ENCODE measurements at regions not wholly inside any gene's neighbourhood (a gene's known extent, or its start where the extent isn't known, plus 50 kb on each side); places are given as distances from the start of the nearest gene placed in this dataset.

DNA sequence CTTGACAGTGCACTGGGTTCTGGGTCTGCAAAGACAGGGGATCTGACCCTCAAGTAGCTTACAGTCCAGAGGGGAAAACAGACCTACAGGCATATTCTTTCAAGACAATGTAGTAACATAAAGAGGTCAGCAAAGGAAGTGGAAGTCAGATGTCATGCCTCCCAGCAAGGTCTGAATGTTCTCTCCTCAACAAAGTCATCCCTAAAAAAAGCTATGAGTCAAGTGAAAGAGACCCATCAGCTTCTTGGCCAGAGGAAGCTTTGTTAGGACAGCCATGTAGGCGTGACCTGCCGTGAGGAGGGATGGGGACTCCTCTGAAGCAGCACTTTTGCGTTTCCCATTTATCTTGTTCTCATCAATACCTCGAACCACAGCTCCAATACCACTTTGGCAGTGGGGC, 331.6 kb upstream of the NR2F2 start:
- ChIA-PET POLR2A (no interaction called here), CTCF (no interaction called here)
- TF ChIP-seq, protein P1, sequence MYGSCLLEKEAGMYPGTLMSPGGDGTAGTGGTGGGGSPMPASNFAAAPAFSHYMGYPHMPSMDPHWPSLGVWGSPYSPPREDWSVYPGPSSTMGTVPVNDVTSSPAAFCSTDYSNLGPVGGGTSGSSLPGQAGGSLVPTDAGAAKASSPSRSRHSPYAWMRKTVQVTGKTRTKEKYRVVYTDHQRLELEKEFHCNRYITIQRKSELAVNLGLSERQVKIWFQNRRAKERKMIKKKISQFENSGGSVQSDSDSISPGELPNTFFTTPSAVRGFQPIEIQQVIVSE (CRISPR knock-in tag; IDR thresholded peaks at IDR 0.05; ENCODE audit: borderline replicate concordance) = no peak
- TF ChIP-seq CTCF (IDR thresholded peaks at IDR 0.05) (no peak), NR3C1 (CRISPR knock-in tag; conservative IDR thresholded peaks at IDR 0.05; ENCODE audit: low read depth) (no peak), SMAD4 (CRISPR knock-in tag; IDR thresholded peaks at IDR 0.05) (no peak), HMGA2 (CRISPR knock-in tag; IDR thresholded peaks at IDR 0.05) (no peak)
- TF ChIP-seq, protein P2, sequence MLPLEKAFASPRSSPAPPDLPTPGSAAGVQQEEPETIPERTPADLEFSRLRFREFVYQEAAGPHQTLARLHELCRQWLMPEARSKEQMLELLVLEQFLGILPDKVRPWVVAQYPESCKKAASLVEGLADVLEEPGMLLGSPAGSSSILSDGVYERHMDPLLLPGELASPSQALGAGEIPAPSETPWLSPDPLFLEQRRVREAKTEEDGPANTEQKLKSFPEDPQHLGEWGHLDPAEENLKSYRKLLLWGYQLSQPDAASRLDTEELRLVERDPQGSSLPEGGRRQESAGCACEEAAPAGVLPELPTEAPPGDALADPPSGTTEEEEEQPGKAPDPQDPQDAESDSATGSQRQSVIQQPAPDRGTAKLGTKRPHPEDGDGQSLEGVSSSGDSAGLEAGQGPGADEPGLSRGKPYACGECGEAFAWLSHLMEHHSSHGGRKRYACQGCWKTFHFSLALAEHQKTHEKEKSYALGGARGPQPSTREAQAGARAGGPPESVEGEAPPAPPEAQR (CRISPR knock-in tag; IDR thresholded peaks at IDR 0.05) = no peak
- TF ChIP-seq, protein P3, sequence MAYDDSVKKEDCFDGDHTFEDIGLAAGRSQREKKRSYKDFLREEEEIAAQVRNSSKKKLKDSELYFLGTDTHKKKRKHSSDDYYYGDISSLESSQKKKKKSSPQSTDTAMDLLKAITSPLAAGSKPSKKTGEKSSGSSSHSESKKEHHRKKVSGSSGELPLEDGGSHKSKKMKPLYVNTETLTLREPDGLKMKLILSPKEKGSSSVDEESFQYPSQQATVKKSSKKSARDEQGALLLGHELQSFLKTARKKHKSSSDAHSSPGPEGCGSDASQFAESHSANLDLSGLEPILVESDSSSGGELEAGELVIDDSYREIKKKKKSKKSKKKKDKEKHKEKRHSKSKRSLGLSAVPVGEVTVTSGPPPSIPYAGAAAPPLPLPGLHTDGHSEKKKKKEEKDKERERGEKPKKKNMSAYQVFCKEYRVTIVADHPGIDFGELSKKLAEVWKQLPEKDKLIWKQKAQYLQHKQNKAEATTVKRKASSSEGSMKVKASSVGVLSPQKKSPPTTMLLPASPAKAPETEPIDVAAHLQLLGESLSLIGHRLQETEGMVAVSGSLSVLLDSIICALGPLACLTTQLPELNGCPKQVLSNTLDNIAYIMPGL (CRISPR knock-in tag; IDR thresholded peaks at IDR 0.05) = no peak
- H3K9me3 Mint-ChIP-seq = no peaks in the 10 kb centered on the region
- H3K27ac Mint-ChIP-seq = no peak overlapping the region
- DNase-seq (ENCODE audit: low spot score) (no peak), ATAC-seq (no peak)
- H3K36me3 Mint-ChIP-seq = no peaks in the 10 kb centered on the region
- no peak overlapping the region for H3K4me3 Mint-ChIP-seq
- H3K27me3 Mint-ChIP-seq (ENCODE audit: low read depth) = no peaks in the 10 kb centered on the region; the same call in 1 of the 2 replicates
- peaks cover 19% of the 10 kb centered on the region for H3K4me1 Mint-ChIP-seq

DNA sequence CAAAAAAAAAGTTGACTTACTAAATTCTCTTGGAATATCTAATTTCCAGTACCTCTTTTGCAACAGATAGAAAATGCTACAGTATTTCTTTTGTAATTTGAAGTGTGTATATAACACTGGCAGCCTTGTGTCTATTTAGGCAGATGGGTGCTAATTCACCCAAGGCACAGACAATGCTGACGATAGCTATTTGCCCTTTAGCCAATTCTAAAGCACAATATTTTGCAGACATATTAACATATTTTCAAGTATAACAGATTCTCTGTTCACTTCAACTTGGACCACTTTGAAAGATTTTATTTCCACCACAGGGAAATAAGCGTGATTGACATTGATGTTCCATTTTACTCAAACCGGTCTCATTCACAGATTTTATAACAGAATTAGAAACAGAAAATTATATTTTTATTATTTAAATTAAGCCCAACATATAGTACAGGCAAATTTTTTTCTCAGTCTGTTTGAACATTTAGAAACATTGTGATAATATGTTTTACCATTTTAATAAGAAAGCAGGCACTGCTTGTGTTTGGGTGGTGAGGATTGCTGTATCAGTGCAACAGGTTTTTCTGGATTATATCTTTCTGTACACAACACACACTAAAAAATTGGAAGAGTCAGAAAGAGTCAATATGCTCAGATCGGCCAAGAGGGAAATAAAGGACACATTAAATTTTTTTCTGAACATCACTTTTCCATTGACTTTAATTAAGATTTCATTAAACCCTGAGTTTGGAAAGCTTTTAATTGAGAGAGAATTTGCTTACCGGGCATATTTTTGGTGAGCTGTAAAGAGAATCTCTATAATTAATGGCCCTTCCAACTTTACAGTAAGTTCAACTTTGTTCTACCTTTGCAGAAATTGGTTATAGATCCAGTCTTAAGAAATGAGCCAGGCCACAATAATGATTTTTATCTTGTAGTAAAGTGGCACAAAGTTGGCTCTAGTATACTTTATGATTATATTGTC, 327.3 kb upstream of the NR2F2 start:
- ATAC-seq = no peak
- DNase-seq (ENCODE audit: low spot score) = no peak
- Mint-ChIP-seq H3K4me1 (peaks cover 10% of the 10 kb centered on the region), H3K36me3 (no peaks in the 10 kb centered on the region), H3K4me3 (no peak overlapping the region), H3K27ac (no peak overlapping the region), H3K9me3 (no peaks in the 10 kb centered on the region), H3K27me3 (ENCODE audit: low read depth) (no peaks in the 10 kb centered on the region; the same call in 1 of the 2 replicates)
- ChIA-PET CTCF (no interaction called here), POLR2A (no interaction called here)
- TF ChIP-seq, protein P4, sequence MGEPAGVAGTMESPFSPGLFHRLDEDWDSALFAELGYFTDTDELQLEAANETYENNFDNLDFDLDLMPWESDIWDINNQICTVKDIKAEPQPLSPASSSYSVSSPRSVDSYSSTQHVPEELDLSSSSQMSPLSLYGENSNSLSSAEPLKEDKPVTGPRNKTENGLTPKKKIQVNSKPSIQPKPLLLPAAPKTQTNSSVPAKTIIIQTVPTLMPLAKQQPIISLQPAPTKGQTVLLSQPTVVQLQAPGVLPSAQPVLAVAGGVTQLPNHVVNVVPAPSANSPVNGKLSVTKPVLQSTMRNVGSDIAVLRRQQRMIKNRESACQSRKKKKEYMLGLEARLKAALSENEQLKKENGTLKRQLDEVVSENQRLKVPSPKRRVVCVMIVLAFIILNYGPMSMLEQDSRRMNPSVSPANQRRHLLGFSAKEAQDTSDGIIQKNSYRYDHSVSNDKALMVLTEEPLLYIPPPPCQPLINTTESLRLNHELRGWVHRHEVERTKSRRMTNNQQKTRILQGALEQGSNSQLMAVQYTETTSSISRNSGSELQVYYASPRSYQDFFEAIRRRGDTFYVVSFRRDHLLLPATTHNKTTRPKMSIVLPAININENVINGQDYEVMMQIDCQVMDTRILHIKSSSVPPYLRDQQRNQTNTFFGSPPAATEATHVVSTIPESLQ (CRISPR knock-in tag; IDR thresholded peaks at IDR 0.05) = no peak
- TF ChIP-seq GRHL2 (CRISPR knock-in tag; IDR thresholded peaks at IDR 0.05; ENCODE audit: insufficient replicate concordance, severe bottlenecking) = no peak
- TF ChIP-seq PRDM15 (CRISPR knock-in tag; IDR thresholded peaks at IDR 0.05) = no peak
- no peak for TF ChIP-seq NFATC4 (CRISPR knock-in tag; IDR thresholded peaks at IDR 0.05)
- TF ChIP-seq E2F4 (CRISPR knock-in tag; IDR thresholded peaks at IDR 0.05; ENCODE audit: borderline replicate concordance, low read depth) = no peak
- TF ChIP-seq, protein P5, sequence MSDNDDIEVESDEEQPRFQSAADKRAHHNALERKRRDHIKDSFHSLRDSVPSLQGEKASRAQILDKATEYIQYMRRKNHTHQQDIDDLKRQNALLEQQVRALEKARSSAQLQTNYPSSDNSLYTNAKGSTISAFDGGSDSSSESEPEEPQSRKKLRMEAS (CRISPR knock-in tag; IDR thresholded peaks at IDR 0.05) = no peak
- no peak for TF ChIP-seq IRF2 (CRISPR knock-in tag; IDR thresholded peaks at IDR 0.05; ENCODE audit: borderline replicate concordance, low read depth)
- TF ChIP-seq, protein P1 (CRISPR knock-in tag; IDR thresholded peaks at IDR 0.05; ENCODE audit: borderline replicate concordance) = no peak
- no peak for TF ChIP-seq E2F5 (CRISPR knock-in tag; IDR thresholded peaks at IDR 0.05)
- TF ChIP-seq, protein P6, sequence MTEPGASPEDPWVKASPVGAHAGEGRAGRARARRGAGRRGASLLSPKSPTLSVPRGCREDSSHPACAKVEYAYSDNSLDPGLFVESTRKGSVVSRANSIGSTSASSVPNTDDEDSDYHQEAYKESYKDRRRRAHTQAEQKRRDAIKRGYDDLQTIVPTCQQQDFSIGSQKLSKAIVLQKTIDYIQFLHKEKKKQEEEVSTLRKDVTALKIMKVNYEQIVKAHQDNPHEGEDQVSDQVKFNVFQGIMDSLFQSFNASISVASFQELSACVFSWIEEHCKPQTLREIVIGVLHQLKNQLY (CRISPR knock-in tag; IDR thresholded peaks at IDR 0.05) = no peak
